HG03457 (cell line): ENCODE measurements at regions not wholly inside any gene's neighbourhood (a gene's known extent, or its start where the extent isn't known, plus 50 kb on each side); places are given as distances from the start of the nearest gene placed in this dataset.
"Not testable (repeated sequence)": the region's sequence is repeated elsewhere in the genome, so short reads cannot be mapped to it uniquely, and the experiment has no call there.

Experiments
- ATAC-seq: cut with Tn5 transposase; IDR thresholded peaks from one replicate; pipeline ENCODE4 v1.9.1; 2021; ENCODE audit warnings: moderate number of reproducible peaks; ENCODE audit not compliant: unreplicated experiment

DNA sequence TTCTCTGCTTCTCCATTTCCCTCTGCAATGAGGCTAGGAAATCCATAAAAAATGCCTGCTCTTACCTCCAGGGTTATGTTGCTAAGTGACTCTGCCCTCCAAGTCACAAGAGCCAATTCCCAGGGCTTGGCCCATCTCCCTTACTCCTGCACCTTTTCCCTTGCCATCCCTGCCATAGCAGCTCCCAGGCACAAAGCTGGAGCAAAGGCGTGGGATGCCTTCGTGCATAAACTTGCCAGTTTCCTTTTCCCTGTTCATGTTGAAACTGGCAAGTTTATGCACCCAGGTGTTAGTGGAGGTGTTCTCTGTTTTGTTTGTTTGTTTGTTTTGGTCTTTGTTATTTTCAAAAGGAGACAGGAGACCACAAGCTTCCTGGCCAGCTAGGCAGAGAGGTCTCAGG is 195.1 kb downstream of the ACKR3 start:
- no peak for ATAC-seq

- ATAC-seq: no peak
These were observed 195.9 kb downstream of the ACKR3 start for GRCh38 chr2:236765478-236765877.

DNA sequence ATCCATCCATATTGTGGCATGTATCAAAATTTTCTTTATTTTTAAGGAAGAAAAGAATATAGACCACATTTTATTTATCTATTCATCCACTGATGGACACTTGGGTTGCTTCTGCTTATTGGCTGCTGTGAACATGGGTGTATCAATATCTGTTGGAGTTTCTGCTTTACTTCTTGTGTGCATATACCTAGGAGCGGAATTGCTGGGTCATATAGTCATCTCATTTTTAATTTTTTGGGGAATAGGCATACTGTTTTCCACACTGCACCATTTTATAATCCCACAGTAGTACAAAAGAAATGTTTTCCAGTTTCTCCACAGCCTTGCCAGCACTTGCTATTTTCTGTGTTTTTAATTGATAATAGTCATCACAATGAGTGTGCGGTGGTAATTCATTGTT is 197.2 kb downstream of the ACKR3 start:
- ATAC-seq: no peak

- ATAC-seq: no peak
These were observed 198.3 kb downstream of the ACKR3 start for GRCh38 chr2:236767941-236768340.

DNA sequence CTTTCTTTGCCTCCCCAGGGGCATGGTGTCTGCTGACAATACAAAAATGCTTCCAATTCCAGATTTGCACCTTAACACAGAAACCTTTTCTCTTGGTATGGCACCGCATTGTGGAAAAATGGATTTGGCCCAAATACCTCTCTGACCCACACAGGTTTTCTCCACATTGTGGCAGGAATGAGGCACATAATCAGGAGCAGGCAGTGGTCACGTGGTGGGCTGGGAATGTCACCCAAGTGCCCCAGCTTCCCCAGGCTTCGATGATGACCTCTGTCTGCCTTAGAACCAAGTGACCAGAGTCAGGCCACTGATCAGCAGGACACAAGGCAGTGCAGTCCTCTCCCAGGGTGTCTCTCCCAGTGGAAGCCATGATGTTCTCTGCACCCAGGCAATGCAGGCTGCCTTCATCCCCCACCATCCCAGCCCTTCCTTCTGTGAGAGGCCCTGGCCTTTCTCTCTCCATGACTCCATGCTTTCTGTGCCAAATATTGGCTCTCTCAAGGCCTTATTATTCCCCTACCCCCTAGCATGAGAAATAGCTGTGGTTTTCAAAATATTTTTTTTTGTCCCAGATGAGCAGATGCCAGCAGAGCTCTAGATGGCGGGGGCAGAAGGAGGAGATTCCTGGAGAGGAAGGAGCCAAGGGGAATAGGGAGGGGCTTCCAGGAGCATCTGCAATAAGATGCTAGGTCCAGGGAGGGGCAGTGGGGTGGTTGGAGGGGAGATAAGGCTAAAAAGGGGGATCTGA is 198.9 kb downstream of the ACKR3 start:
- ATAC-seq: no peak

DNA sequence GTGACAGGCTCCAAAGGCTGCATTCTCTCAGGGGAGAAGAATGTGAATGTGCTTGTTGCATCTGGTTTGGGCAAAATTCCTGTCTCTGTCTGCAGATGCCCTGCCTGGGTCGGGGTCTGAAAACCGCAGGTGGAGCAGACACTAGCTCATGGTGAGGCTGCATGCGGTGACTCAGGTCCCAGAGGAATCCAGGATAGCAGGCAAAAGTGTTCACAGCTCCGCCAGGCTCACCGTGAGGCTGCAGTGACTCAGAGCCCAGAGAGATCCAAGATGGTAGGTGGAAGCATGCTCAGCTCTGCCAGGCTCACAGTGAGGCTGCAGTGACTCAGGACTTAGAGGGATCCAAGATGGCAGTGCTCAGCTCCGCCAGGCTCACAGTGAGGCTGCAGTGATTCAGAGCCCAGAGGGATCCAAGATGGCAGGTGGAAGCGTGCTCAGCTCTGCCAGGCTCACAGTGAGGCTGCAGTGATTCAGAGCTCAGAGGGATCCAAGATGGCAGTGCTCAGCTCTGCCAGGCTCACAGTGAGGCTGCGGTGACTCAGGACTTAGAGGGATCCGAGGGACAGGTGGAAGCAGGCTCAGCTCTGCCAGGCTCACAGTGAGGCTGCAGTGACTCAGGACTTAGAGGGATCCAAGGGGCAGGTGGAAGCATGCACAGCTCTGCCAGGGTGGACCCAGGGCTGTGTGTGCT is 200.5 kb downstream of the ACKR3 start:
- no peak for ATAC-seq

DNA sequence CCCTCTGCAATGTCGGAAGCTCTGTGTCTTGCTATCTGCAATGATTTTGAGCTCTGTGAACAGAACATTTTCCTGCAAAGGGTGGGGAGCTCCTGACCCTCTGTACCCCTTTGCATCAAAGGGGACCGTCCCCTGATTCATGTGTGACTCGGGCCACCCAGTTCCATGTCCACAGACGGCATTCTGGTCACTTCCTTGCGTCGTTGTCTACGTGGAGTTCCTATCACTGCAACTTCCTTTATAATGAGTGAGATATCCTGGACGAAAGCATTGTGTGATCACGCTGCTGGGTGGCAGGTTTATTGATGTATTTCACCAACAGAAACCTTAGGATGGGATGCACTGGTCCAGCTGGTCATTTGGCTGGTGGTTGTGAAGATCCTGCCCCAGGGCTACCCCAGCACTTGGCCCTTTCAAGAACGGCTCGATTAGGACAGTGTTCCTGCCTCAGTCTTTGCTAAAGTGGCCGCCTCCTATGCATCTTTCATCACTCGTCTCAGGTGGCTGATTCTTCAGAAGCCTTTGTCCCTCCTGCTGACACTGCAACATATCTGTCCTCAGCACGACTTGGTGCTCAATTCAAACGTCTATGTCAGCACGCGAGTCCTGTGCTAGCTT is 202.7 kb downstream of the ACKR3 start:
- no peak for ATAC-seq

DNA sequence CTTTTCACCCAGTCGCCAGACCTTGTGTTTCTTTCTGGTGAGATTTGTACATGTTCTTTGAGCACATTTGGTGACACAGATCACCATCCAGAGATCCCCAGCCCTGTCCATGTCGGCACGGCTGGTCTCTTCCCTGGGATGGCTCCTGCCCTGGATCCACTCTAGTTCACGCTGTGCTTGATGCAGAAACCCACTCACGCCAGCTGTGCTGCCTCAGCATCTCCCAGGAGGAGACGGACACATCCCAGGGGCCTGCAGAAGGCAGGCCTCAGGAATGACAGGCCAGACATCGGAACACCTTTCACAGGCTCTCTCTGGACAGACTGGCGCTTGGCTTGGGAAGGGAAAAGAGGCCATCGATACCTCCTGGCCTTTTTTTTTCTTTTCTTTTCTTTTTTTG is 203.6 kb downstream of the ACKR3 start:
- ATAC-seq: no peak

GRCh38 chr2:236774171-236774570 is 204.5 kb downstream of the ACKR3 start:
- ATAC-seq: no peak

- no peak for ATAC-seq
These were observed 205.9 kb downstream of the ACKR3 start for GRCh38 chr2:236775511-236775910.

GRCh38 chr2:236776206-236776605 is 206.6 kb downstream of the ACKR3 start:
- no peak for ATAC-seq

DNA sequence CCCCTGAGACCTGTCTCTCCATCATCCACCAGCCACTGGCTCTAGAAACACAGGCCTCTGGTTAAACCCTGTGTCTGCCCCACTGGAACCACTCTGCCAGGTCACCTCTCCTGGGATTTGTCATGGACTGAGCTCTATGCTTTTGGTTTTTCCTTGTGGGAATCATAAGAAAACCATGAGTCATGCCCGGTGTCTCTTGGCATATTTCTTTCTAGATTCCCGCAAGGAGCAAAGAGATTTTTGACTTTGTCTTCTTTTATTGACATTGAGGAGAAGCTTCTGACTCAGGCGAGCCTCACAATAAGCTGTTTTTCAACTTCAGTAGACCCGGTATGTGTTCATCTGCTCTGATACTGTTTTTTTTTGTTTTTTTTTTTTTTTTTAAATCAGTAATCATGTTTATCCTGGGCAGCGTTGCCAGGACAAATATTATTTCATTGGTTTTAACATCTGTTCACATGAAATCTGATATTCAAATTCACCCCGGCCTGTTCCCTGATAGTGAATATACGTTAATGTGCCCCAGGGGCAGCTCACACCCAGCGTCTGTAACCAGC is 207.1 kb downstream of the ACKR3 start:
- no peak for ATAC-seq

DNA sequence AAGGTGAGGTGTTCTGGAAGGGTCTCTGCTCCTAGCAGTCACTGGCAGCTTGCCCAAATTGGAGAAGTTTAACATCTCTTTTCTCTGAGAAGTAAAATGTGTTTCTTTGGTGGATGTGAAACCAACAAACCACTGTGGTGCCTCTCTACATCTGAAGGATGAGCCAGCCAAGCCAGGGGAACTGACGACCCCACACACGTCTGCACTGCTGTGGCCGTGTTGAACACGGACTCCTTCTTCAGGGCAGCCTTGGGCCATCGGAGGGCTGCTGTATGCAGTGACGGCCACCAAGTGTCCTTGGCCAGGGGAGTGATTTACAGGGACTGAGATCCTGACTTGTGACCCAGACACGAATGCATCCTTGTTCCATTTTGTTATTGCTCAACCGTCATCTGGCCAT is 207.8 kb downstream of the ACKR3 start:
- no peak for ATAC-seq

DNA sequence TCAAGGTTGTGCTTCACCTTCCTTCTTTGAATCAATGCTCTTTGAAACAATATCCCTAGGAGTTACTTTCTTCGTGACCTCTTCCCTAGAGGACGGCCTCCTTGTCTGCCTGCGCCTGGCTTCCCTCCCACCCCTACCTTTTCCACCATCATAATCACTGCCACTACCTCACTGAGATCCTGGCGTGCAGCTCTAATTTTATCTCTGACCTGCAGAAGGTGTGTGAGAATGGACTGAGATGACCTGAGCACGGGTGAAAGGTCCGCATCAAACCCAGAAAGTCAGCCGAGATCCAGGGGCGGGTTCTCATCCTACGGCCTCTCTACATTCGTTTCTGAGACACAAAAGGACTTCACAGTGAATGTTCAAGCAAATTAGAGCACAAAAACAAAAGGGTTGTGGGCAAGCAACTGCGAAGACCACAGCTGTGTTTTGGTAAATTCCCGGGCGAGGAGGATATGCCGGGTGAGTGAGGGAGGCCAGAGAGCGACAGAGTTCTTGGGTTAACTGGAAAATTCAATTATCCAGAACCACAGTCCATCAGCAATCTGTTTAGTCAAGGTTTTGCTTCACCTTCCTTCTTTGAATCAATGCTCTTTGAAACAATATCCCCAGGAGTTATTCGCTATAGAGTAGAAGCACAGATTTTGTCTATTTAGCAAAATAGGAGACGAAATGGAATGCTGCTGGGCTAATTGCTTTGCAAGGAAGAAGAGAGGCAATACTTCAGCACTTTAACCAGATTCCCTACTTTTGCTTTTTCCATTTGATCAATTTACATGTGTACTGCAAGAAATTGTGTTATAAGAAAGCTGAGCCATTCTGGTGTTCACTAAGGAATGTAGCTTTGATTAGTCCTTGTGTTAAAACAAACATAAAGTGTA is 212.6 kb downstream of the ACKR3 start:
- no peak for ATAC-seq

DNA sequence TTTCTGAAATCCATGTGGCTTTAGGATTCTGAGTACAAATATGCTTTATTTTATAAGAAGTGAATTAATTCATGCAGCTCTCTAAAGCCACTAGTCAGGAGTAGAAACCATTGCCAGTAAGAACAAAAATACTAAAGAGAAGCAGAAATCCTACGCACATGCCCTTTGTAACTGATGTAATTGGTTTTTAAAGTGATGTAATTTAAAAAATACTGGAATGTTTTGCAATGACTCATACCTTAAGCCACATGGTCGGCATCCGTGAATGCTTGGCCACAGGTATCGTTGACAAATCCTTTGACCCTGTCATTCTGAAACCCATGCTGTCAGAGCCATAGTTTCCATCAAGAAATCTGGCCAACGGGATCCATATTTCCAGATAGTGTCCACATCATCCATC is 213.3 kb downstream of the ACKR3 start:
- ATAC-seq: no peak

- no peak for ATAC-seq
These were observed 213.9 kb downstream of the ACKR3 start for GRCh38 chr2:236783417-236784020.

DNA sequence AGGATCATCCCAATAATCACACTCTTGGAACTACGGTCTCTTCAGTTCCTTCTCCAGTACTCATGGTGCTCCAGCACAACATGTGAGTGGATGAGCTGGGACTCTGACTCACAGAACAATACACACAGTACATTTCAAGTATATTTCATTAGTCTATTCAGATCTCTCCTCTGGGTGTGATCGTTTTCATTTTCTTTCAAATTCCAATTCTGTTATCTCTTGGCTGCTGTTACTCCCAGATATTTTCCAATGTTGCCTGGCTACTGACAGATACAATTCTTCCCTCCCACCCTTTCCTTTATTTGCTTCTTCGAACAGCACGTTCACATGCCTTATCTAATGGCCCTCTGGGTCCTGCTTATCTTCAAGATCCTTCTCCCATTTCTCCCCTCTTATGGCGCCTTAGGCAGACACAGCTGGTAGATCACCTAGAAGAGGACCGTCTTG is 216.0 kb downstream of the ACKR3 start:
- ATAC-seq: no peak

DNA sequence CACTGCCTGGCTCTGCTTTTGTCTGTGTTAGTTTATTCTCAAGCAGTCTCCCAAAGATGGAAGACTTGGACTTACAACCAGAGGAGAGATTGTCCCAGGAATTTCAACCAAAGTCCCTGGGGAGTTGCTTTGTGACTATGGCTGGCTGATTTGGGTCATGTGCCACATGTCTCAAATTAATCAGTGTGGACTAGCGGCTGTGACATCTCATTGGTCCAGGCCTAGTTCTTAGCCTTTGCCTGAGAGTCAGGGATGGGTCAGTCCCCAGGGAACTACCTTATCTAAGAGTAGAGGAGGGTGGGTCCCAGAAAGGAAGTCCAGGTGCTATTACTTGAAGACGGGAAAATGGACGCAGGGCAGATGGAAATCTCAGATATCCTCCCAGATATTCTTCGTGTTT is 217.1 kb downstream of the ACKR3 start:
- no peak for ATAC-seq

GRCh38 chr2:236787376-236787775 is 217.8 kb downstream of the ACKR3 start:
- ATAC-seq: not testable (repeated sequence)

GRCh38 chr2:236787885-236788284 is 218.3 kb downstream of the ACKR3 start:
- no peak for ATAC-seq
